Epithelial cell of esophagus (primary cell): ENCODE measurements at regions not wholly inside any gene's neighbourhood (a gene's known extent, or its start where the extent isn't known, plus 50 kb on each side); places are given as distances from the start of the nearest gene placed in this dataset.

Experiments used
- DNase-seq: peaks from one replicate; pipeline ENCODE4 v3.0.0; 2010; ENCODE audit warnings: low read depth
- H3K4me3 ChIP-seq: 2 replicates; pipeline ENCODE4 v1.5.1; 2011; ENCODE audit warnings: mild to moderate bottlenecking, low read length, control low read depth
- CTCF ChIP-seq: IDR thresholded peaks from 2 replicates; pipeline ENCODE4 v1.5.1; 2011; ENCODE audit warnings: low read depth, mild to moderate bottlenecking, low read length, control low read depth, inconsistent platforms; ENCODE audit not compliant: insufficient read depth; ENCODE audit errors: missing control alignments

GRCh38 chr20:37598575-37599342 is 71.1 kb upstream of the BLCAP start:
- H3K4me3 ChIP-seq: no peak overlapping the region
- TF ChIP-seq CTCF: no peak
- DNase-seq: peak; percentile 58

- DNase-seq: no peak
- no peak for TF ChIP-seq CTCF
- H3K4me3 ChIP-seq: no peak overlapping the region
These were observed 70.4 kb upstream of the BLCAP start for GRCh38 chr20:37598100-37598543.

GRCh38 chr20:37596890-37597536 is 69.3 kb upstream of the BLCAP start:
- DNase-seq: no peak
- no peak for TF ChIP-seq CTCF
- H3K4me3 ChIP-seq: no peak overlapping the region

- no peak for TF ChIP-seq CTCF
- no peak overlapping the region for H3K4me3 ChIP-seq
- DNase-seq: no peak
These were observed 68.5 kb upstream of the BLCAP start for GRCh38 chr20:37596168-37596567.

GRCh38 chr20:37593710-37594109 is 66.0 kb upstream of the BLCAP start:
- no peak for TF ChIP-seq CTCF
- H3K4me3 ChIP-seq: no peak overlapping the region
- DNase-seq: no peak

- no peak overlapping the region for H3K4me3 ChIP-seq
- TF ChIP-seq CTCF: no peak
- DNase-seq: no peak
These were observed 63.3 kb upstream of the BLCAP start for GRCh38 chr20:37590938-37591490.
